ENCODE measurements at regions not wholly inside any gene's neighbourhood (a gene's known extent, or its start where the extent isn't known, plus 50 kb on each side); places are given as distances from the start of the nearest gene placed in this dataset.
A peak's percentile ranks its signal among the peaks of the same experiment; 100 is the strongest.

DNA sequence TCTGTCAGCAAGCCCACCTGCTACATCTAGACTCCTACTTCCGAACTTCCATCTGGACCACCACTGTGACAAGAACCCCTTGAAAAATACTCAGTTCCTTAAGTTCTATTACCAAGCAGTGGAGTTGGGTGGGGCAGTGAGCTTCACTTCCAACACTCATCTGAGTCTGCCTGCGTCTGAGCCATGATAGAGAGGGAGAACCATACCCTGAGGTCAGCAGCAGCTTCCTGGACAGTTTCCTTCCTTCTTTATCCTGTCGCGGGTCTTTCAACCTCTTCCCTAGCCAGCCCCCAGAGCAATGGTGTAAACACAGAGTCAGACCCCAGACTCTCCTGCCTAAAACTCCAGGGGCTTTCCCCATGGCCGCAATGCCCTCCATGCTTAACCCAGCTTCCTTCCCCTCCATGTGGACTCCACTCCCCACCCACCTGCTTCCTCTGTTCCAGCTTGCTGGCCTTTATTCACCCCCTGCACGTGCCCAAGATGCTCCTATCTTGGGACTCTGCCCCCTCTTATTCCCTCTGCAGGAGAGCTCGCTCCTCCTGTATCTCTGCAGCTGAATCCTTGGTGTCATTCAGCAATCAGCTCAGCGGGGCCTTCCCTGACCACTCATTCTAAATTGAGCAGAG is 211.2 kb downstream of the SHQ1 start:
- peak; percentile 57 to 68 (median 66) for DNase-seq
- H3K4me3 ChIP-seq (replicated peaks in 1 of 3; ENCODE audit: low read depth in 2 of 3, low read length in 3 of 3), result peak overlapping the region in 1 of 3 experiments; percentile 51
- H3K4me1 ChIP-seq (ENCODE audit: control insufficient read depth in 1 of 2, insufficient read depth in 2 of 2, low read length in 2 of 2), result peaks cover 29 to 34% of the 10 kb centered on the region in 2 donors
- WGBS (ENCODE audit: insufficient coverage), result 0% methylated on average over 6 of the region's 8 CpGs
- H3K79me2 ChIP-seq (ENCODE audit: insufficient read depth, low read length), result no peaks in the 10 kb centered on the region
- TF ChIP-seq, protein P1, sequence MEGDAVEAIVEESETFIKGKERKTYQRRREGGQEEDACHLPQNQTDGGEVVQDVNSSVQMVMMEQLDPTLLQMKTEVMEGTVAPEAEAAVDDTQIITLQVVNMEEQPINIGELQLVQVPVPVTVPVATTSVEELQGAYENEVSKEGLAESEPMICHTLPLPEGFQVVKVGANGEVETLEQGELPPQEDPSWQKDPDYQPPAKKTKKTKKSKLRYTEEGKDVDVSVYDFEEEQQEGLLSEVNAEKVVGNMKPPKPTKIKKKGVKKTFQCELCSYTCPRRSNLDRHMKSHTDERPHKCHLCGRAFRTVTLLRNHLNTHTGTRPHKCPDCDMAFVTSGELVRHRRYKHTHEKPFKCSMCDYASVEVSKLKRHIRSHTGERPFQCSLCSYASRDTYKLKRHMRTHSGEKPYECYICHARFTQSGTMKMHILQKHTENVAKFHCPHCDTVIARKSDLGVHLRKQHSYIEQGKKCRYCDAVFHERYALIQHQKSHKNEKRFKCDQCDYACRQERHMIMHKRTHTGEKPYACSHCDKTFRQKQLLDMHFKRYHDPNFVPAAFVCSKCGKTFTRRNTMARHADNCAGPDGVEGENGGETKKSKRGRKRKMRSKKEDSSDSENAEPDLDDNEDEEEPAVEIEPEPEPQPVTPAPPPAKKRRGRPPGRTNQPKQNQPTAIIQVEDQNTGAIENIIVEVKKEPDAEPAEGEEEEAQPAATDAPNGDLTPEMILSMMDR (IDR thresholded peaks at IDR 0.05), result no peak
- H3K27ac Mint-ChIP-seq, result peak overlapping the region; percentile 73 to 95 (median 87)
- H3K4me3 Mint-ChIP-seq, result peak overlapping the region; percentile 39 to 85
- intact Hi-C loops (cut with micrococcal nuclease), result no loop called here
- H3K27ac ChIP-seq (ENCODE audit: low read depth in 1 of 2, low read length in 2 of 2), result peak overlapping the region; percentile 27 to 63
- no peaks in the 10 kb centered on the region for H3K27me3 ChIP-seq (ENCODE audit: control insufficient read depth in 2 of 2, insufficient read depth in 2 of 2, low read length in 2 of 2)
- no peaks in the 10 kb centered on the region for H3K36me3 ChIP-seq (replicated peaks in 1 of 2; ENCODE audit: control insufficient read depth in 1 of 2, insufficient read depth in 2 of 2, low read length in 2 of 2)
- H3K27me3 Mint-ChIP-seq (ENCODE audit: low read depth in 3 of 3), result peaks cover 4 to 9% (median 6%) of the 10 kb centered on the region in 3 donors
- H3K9me3 Mint-ChIP-seq, result peaks cover 0 to 2% (median 0%) of the 10 kb centered on the region in 7 donors
- H3K36me3 Mint-ChIP-seq, result peaks cover 0 to 2% of the 10 kb centered on the region in 2 donors
- no peaks in the 10 kb centered on the region for H4K20me1 ChIP-seq (ENCODE audit: insufficient read depth, low read length)
- H3K9me3 ChIP-seq (replicated peaks in 1 of 2; ENCODE audit: control insufficient read depth in 1 of 2, insufficient read depth in 1 of 2, low read length in 2 of 2), result no peaks in the 10 kb centered on the region
- H3K4me2 ChIP-seq (replicated peaks; ENCODE audit: extremely low read depth, low read length, poor library complexity, severe bottlenecking), result peak overlapping the region; percentile 56
- H2AFZ ChIP-seq (ENCODE audit: insufficient read depth, low read depth, low read length, poor library complexity, severe bottlenecking), result peak overlapping the region; percentile 6
- H3K9ac ChIP-seq (ENCODE audit: insufficient read depth, low read length, poor library complexity, severe bottlenecking), result peak overlapping the region; percentile 32
- H3K4me1 Mint-ChIP-seq, result peaks cover 23% of the 10 kb centered on the region

DNA sequence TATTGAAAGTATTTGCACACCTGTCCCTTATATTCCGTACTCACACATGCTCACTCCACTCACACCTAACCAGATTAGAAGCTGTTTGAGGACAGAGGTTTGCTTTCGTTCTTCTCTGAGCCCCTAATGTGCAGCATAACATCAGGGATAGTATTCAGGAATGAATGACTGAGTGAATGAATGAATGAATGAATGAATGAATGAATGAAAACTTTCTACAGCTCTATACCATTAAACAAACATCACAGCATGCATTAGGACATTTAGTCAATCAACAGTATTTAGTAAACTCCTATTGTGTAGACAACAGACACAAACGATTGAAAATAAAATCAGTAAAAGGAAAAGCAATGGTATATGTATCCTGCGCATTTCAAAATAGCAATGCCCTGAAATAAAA is 212.7 kb downstream of the SHQ1 start:
- H3K9me3 Mint-ChIP-seq, result peaks cover 0 to 2% (median 0%) of the 10 kb centered on the region in 7 donors
- Histone ChIP-seq H2AFZ (ENCODE audit: insufficient read depth, low read depth, low read length, poor library complexity, severe bottlenecking) (no peak overlapping the region), H4K20me1 (ENCODE audit: insufficient read depth, low read length) (no peaks in the 10 kb centered on the region), H3K27ac (ENCODE audit: low read depth in 1 of 2, low read length in 2 of 2) (no peak overlapping the region), H3K4me2 (replicated peaks; ENCODE audit: extremely low read depth, low read length, poor library complexity, severe bottlenecking) (no peak overlapping the region), H3K4me3 (replicated peaks in 1 of 3; ENCODE audit: low read depth in 2 of 3, low read length in 3 of 3) (no peak overlapping the region), H3K4me1 (ENCODE audit: control insufficient read depth in 1 of 2, insufficient read depth in 2 of 2, low read length in 2 of 2) (peaks cover 35 to 41% of the 10 kb centered on the region in 2 donors), H3K9ac (ENCODE audit: insufficient read depth, low read length, poor library complexity, severe bottlenecking) (no peak overlapping the region), H3K9me3 (replicated peaks in 1 of 2; ENCODE audit: control insufficient read depth in 1 of 2, insufficient read depth in 1 of 2, low read length in 2 of 2) (no peaks in the 10 kb centered on the region), H3K79me2 (ENCODE audit: insufficient read depth, low read length) (no peaks in the 10 kb centered on the region), H3K36me3 (replicated peaks in 1 of 2; ENCODE audit: control insufficient read depth in 1 of 2, insufficient read depth in 2 of 2, low read length in 2 of 2) (no peaks in the 10 kb centered on the region), H3K27me3 (ENCODE audit: control insufficient read depth in 2 of 2, insufficient read depth in 2 of 2, low read length in 2 of 2) (no peaks in the 10 kb centered on the region)
- no peak for DNase-seq
- no peak overlapping the region for H3K4me3 Mint-ChIP-seq
- peaks cover 0 to 7% (median 6%) of the 10 kb centered on the region in 3 donors for H3K27me3 Mint-ChIP-seq (ENCODE audit: low read depth in 3 of 3)
- H3K27ac Mint-ChIP-seq, result no peak overlapping the region
- peaks cover 30% of the 10 kb centered on the region for H3K4me1 Mint-ChIP-seq
- TF ChIP-seq, protein P1 (IDR thresholded peaks at IDR 0.05), result no peak
- peaks cover 0 to 2% of the 10 kb centered on the region in 2 donors for H3K36me3 Mint-ChIP-seq
- no CpG with 5 or more reads among the region's 4 CpGs for WGBS (ENCODE audit: insufficient coverage)
- intact Hi-C loops (cut with micrococcal nuclease), result no loop called here
